Stomach smooth muscle (tissue), 2 donors: ENCODE measurements at regions not wholly inside any gene's neighbourhood (a gene's known extent, or its start where the extent isn't known, plus 50 kb on each side); places are given as distances from the start of the nearest gene placed in this dataset.

Source experiments
- H3K27ac ChIP-seq: one replicate; pipeline ENCODE4 v1.7.0; 2013; ENCODE audit warnings: mild to moderate bottlenecking, low read length, inconsistent platforms
- H3K27me3 ChIP-seq, 2 donors: one replicate each; pipeline ENCODE4 v1.7.0; 2013; ENCODE audit warnings: low read length in 2 of 2; ENCODE audit not compliant: insufficient read depth in 2 of 2, control insufficient read depth in 1 of 2
- H3K36me3 ChIP-seq, 2 donors: one replicate each; pipeline ENCODE4 v1.7.0; 2013; ENCODE audit warnings: low read length in 2 of 2; ENCODE audit not compliant: control insufficient read depth in 2 of 2, insufficient read depth in 2 of 2
- H3K4me1 ChIP-seq: one replicate; pipeline ENCODE4 v1.7.0; 2013; ENCODE audit warnings: low read length; ENCODE audit not compliant: control insufficient read depth, insufficient read depth
- H3K4me3 ChIP-seq, 2 donors: one replicate each; pipeline ENCODE4 v1.7.0; 2013; ENCODE audit warnings: low read length in 2 of 2
- H3K9ac ChIP-seq, 2 donors: one replicate each; pipeline ENCODE4 v1.7.0; 2013; ENCODE audit warnings: low read length in 2 of 2, mild to moderate bottlenecking in 1 of 2
- H3K9me3 ChIP-seq, 2 donors: one replicate each; pipeline ENCODE4 v1.7.0; 2013; ENCODE audit warnings: low read length in 2 of 2; ENCODE audit not compliant: control insufficient read depth in 2 of 2
- donor health status: healthy.
- donor health status: Pancreatic carcinoma.

DNA sequence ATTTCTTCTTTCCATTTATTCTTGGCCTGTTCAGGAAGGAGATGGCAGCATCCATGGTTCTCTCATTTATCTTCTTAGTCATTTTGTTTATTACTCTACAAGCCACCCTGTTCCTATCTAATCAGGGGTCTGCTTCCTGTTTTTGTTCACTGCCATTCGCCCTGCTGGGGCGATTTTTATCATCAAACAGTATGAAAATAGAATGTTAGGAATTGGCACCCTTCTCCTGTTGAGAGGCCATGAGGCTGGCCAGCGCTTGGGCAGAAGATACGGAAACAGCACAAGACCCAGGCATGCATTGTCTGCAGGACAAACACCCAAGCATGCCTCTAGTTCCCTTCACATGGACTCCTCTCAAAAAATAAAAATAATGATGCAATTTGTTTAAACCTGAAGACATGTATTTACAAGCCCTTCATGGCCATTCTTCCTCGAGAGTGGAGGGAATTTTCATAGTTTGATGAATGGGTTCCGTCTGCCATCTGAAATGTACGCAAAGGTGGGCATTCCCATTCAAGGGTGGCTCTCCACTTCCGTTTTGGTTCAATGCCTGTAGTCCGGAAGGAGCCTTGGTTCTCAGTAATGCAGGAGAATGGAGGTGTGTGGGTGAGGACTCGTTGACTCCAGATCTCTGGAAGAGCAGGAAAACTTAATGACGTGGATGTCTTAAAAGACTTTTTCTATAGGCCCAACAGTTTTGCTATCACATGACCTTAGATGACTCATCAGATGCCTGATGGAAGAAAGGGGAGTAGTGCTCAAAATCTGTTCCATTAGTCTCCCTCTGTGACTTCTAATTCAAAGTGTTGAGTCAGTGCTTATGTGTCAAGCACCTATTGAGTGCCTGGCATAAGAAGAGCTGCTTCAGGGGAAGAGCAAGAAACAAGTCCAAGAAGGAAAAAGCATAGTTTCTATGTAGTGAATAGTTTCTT lies 252.4 kb upstream of the TBX3 start:
- H3K9ac ChIP-seq = no peak overlapping the region
- H3K27me3 ChIP-seq = peaks cover 0 to 2% of the 10 kb centered on the region in 2 donors
- H3K27ac ChIP-seq = no peak overlapping the region
- H3K4me1 ChIP-seq = no peaks in the 10 kb centered on the region
- H3K36me3 ChIP-seq = no peaks in the 10 kb centered on the region
- H3K9me3 ChIP-seq = peaks cover 5 to 7% of the 10 kb centered on the region in 2 donors
- H3K4me3 ChIP-seq = no peak overlapping the region

GRCh38 chr12:114935658-114936057 lies 251.7 kb upstream of the TBX3 start:
- Histone ChIP-seq H3K4me1 (no peaks in the 10 kb centered on the region), H3K27ac (no peak overlapping the region), H3K9ac (no peak overlapping the region), H3K4me3 (no peak overlapping the region), H3K27me3 (peaks cover 0 to 2% of the 10 kb centered on the region in 2 donors), H3K36me3 (no peaks in the 10 kb centered on the region), H3K9me3 (peaks cover 5 to 7% of the 10 kb centered on the region in 2 donors)

DNA sequence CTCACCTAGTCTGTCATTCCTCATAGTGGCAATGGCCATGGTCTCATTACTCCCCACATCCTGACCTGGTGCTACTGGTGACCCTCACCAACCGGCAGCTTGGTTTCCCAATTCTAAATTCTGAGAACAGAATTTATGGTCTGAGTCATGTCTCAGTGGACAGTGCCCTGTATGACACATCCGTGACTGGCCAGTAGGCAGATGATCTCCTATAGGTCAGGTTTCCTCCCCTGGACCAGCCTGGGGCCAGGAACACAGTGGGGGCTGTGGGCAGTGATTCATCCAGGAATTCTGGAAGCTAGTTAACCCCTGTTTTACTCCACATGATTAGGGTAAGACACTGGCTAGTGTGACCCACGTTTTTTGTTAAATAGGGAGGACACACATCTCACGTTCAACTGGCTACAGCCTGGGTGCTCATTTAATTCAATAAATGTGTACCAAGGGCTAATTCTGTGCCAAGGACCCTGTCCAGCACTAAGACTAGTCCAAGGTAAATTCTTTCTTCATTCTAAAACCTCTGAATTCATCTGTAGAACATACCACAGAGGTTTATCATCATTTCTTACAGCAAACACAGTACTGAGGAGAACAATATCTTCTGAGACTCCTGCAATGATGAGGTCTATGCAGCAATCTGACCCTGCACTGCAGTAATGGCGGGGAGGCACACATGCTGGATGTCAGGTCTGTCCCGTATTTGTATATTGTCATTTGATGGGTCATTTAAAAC lies 249.6 kb upstream of the TBX3 start:
- H3K9me3 ChIP-seq = no peaks in the 10 kb centered on the region
- H3K4me3 ChIP-seq = no peak overlapping the region
- H3K9ac ChIP-seq = no peak overlapping the region
- H3K27ac ChIP-seq = no peak overlapping the region
- H3K36me3 ChIP-seq = no peaks in the 10 kb centered on the region
- no peaks in the 10 kb centered on the region for H3K4me1 ChIP-seq
- H3K27me3 ChIP-seq = no peaks in the 10 kb centered on the region

- H3K36me3 ChIP-seq = no peaks in the 10 kb centered on the region
- no peaks in the 10 kb centered on the region for H3K4me1 ChIP-seq
- H3K27me3 ChIP-seq = no peaks in the 10 kb centered on the region
- H3K27ac ChIP-seq = no peak overlapping the region
- no peak overlapping the region for H3K9ac ChIP-seq
- H3K4me3 ChIP-seq = no peak overlapping the region
- no peaks in the 10 kb centered on the region for H3K9me3 ChIP-seq
Observed at GRCh38 chr12:114932806-114933205, 248.8 kb upstream of the TBX3 start.

- no peaks in the 10 kb centered on the region for H3K9me3 ChIP-seq
- H3K27me3 ChIP-seq = no peaks in the 10 kb centered on the region
- no peak overlapping the region for H3K9ac ChIP-seq
- H3K36me3 ChIP-seq = no peaks in the 10 kb centered on the region
- H3K4me1 ChIP-seq = no peaks in the 10 kb centered on the region
- H3K27ac ChIP-seq = no peak overlapping the region
- no peak overlapping the region for H3K4me3 ChIP-seq
Observed at GRCh38 chr12:114931025-114931424, 247.1 kb upstream of the TBX3 start.

DNA sequence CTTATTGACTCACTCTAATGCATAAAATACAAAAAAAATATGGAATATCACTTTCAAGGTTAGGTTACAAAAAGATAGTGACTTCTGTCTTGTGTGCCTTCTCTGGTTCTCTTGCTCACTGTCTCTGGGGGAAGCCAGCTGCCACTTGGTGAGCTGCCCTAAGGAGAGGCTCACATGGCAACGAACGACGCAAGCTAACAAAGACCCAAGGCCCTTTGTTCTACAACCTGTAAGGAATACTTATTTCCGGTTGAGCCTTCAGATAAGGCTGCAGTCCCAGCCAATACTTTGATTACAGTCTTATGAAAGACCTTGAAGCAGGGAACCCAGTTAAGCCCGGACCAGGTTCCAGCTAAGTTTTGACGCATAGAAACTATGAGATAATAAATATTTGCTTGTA lies 242.4 kb upstream of the TBX3 start:
- Histone ChIP-seq H3K27ac (no peak overlapping the region), H3K9ac (no peak overlapping the region), H3K9me3 (no peaks in the 10 kb centered on the region), H3K36me3 (no peaks in the 10 kb centered on the region), H3K4me3 (no peak overlapping the region), H3K4me1 (no peaks in the 10 kb centered on the region), H3K27me3 (no peaks in the 10 kb centered on the region)

- H3K27me3 ChIP-seq = no peaks in the 10 kb centered on the region
- H3K36me3 ChIP-seq = no peaks in the 10 kb centered on the region
- H3K4me3 ChIP-seq = no peak overlapping the region
- no peak overlapping the region for H3K27ac ChIP-seq
- H3K9ac ChIP-seq = no peak overlapping the region
- H3K4me1 ChIP-seq = no peaks in the 10 kb centered on the region
- no peaks in the 10 kb centered on the region for H3K9me3 ChIP-seq
Observed at GRCh38 chr12:114924946-114925475, 241.0 kb upstream of the TBX3 start.

DNA sequence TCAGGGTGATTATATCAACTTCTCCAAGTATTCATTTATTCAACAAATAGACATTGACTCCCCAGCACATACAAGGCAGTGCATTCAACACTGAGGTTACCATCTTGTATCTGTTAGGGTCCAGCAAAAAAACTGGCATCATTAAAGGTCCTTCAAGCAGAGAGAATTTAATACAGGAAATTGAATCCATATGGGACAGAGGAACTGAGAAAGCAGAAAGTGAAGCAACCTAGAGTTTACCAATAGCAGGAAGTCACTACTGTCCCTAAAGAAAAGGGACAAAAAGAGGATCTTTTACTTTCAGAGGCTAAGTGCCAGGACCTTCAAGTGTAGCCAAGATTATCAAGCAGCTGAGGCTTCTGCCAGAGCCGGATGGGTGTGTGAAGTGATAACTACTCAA lies 237.8 kb upstream of the TBX3 start:
- Histone ChIP-seq H3K4me3 (no peak overlapping the region), H3K4me1 (no peaks in the 10 kb centered on the region), H3K36me3 (no peaks in the 10 kb centered on the region), H3K9me3 (peaks cover 0 to 7% of the 10 kb centered on the region in 2 donors), H3K27me3 (no peaks in the 10 kb centered on the region), H3K9ac (no peak overlapping the region), H3K27ac (no peak overlapping the region)

- no peak overlapping the region for H3K4me3 ChIP-seq
- no peaks in the 10 kb centered on the region for H3K4me1 ChIP-seq
- H3K27me3 ChIP-seq = no peaks in the 10 kb centered on the region
- no peak overlapping the region for H3K9ac ChIP-seq
- H3K27ac ChIP-seq = no peak overlapping the region
- no peaks in the 10 kb centered on the region for H3K36me3 ChIP-seq
- H3K9me3 ChIP-seq = peaks cover 0 to 7% of the 10 kb centered on the region in 2 donors
Observed at GRCh38 chr12:114920771-114921554, 237.0 kb upstream of the TBX3 start.

DNA sequence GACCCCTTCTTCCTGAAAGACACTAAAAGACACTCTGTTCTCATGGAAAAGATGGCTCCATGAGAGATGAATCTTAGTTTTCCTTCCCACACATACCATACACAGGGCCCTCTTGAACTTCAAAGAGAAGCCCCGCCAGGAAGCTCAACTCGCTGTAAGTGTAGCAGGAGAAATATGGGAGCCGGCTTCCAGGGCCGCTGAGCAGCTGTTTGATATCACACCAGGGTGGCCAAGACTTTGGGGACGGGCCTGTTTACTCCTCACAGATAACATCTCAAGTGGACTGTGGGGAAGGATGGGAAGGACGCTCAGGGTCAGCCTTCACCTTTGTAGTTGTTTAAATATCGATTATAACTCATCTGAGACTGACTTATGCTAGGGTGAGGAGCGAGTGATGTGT lies 235.5 kb upstream of the TBX3 start:
- no peaks in the 10 kb centered on the region for H3K36me3 ChIP-seq
- H3K27me3 ChIP-seq = peaks cover 0 to 2% of the 10 kb centered on the region in 2 donors
- H3K27ac ChIP-seq = no peak overlapping the region
- no peaks in the 10 kb centered on the region for H3K4me1 ChIP-seq
- no peak overlapping the region for H3K9ac ChIP-seq
- H3K9me3 ChIP-seq = peaks cover 0 to 7% of the 10 kb centered on the region in 2 donors
- no peak overlapping the region for H3K4me3 ChIP-seq
